COLO668 (cell line): ENCODE measurements at regions not wholly inside any gene's neighbourhood (a gene's known extent, or its start where the extent isn't known, plus 50 kb on each side); places are given as distances from the start of the nearest gene placed in this dataset.
"Not testable (repeated sequence)": the region's sequence is repeated elsewhere in the genome, so short reads cannot be mapped to it uniquely, and the experiment has no call there.

ENCODE experiments used
- DNase-seq: peaks from one replicate; lab custom pipeline; 2025; ENCODE audit not compliant: unreplicated experiment; lab: John Stamatoyannopoulos, UW

- no peak for DNase-seq
Measured at GRCh38 chr1:58257003-58257402, 289.5 kb downstream of the OMA1 start.

- DNase-seq, result no peak
Measured at GRCh38 chr1:58256546-58256945, 290.0 kb downstream of the OMA1 start.

- no peak for DNase-seq
Measured at GRCh38 chr1:58256041-58256440, 290.5 kb downstream of the OMA1 start.

- DNase-seq, result no peak
Measured at GRCh38 chr1:58255192-58255591, 291.3 kb downstream of the OMA1 start.

- peak; percentile 40 for DNase-seq
Measured at GRCh38 chr1:58251430-58252073, 295.0 kb downstream of the OMA1 start.

GRCh38 chr1:58250587-58250948, 296.0 kb downstream of the OMA1 start:
- DNase-seq, result no peak

- peak; percentile 85 for DNase-seq
Measured at GRCh38 chr1:58249737-58250586, 296.6 kb downstream of the OMA1 start.

GRCh38 chr1:58249388-58249736, 297.2 kb downstream of the OMA1 start:
- no peak for DNase-seq

GRCh38 chr1:58248791-58249190, 297.7 kb downstream of the OMA1 start:
- no peak for DNase-seq

- no peak for DNase-seq
Measured at GRCh38 chr1:58248072-58248471, 298.5 kb downstream of the OMA1 start.

GRCh38 chr1:58246549-58246948, 300.0 kb downstream of the OMA1 start:
- DNase-seq, result no peak

GRCh38 chr1:58244872-58245271, 301.7 kb downstream of the OMA1 start:
- no peak for DNase-seq

GRCh38 chr1:58238846-58239245, 307.7 kb downstream of the OMA1 start:
- no peak for DNase-seq

- DNase-seq, result no peak
Measured at GRCh38 chr1:58233729-58234128, 312.8 kb downstream of the OMA1 start.

GRCh38 chr1:58231204-58231603, 315.3 kb downstream of the OMA1 start:
- DNase-seq, result no peak

GRCh38 chr1:58227604-58228003, 318.9 kb downstream of the OMA1 start:
- DNase-seq, result no peak

- no peak for DNase-seq
Measured at GRCh38 chr1:58223522-58223921, 323.0 kb downstream of the OMA1 start.

- no peak for DNase-seq
Measured at GRCh38 chr1:58220836-58221472, 325.6 kb downstream of the OMA1 start.

GRCh38 chr1:58216169-58216568, 330.4 kb downstream of the OMA1 start:
- DNase-seq, result not testable (repeated sequence)

- DNase-seq, result no peak
Measured at GRCh38 chr1:58214674-58215073, 331.9 kb downstream of the OMA1 start.

- DNase-seq, result no peak
Measured at GRCh38 chr1:58211869-58212268, 334.7 kb downstream of the OMA1 start.

- DNase-seq, result no peak
Measured at GRCh38 chr1:58209575-58209974, 337.0 kb downstream of the OMA1 start.
